ENCODE measurements at regions not wholly inside any gene's neighbourhood (a gene's known extent, or its start where the extent isn't known, plus 50 kb on each side); places are given as distances from the start of the nearest gene placed in this dataset.

- Histone ChIP-seq H3K36me3 (no peaks in the 10 kb centered on the region), H3K9me3 (ENCODE audit: severe bottlenecking) (no peaks in the 10 kb centered on the region), H3K27ac (no peak overlapping the region), H3K27me3 (ENCODE audit: insufficient read depth, low read depth, severe bottlenecking) (no peaks in the 10 kb centered on the region), H3K4me3 (ENCODE audit: low read depth, low read length) (no peak overlapping the region)
- no peak for TF ChIP-seq CTCF (IDR thresholded peaks at IDR 0.05; ENCODE audit: low read depth, low read length)
- no peak for DNase-seq
Measured at GRCh38 chr3:107045791-107046190, 331.4 kb upstream of the CCDC54 start.

GRCh38 chr3:107055181-107055942, 321.9 kb upstream of the CCDC54 start:
- TF ChIP-seq CTCF (IDR thresholded peaks at IDR 0.05; ENCODE audit: low read depth, low read length): no peak
- no peaks in the 10 kb centered on the region for H3K9me3 ChIP-seq (ENCODE audit: severe bottlenecking)
- no peak overlapping the region for H3K27ac ChIP-seq
- no peak for DNase-seq
- H3K36me3 ChIP-seq: no peaks in the 10 kb centered on the region
- H3K4me3 ChIP-seq (ENCODE audit: low read depth, low read length): no peak overlapping the region
- H3K27me3 ChIP-seq (ENCODE audit: insufficient read depth, low read depth, severe bottlenecking): no peaks in the 10 kb centered on the region

GRCh38 chr3:107061466-107061865, 315.8 kb upstream of the CCDC54 start:
- Histone ChIP-seq H3K9me3 (ENCODE audit: severe bottlenecking) (no peaks in the 10 kb centered on the region), H3K27ac (no peak overlapping the region), H3K27me3 (ENCODE audit: insufficient read depth, low read depth, severe bottlenecking) (no peaks in the 10 kb centered on the region), H3K36me3 (no peaks in the 10 kb centered on the region), H3K4me3 (ENCODE audit: low read depth, low read length) (no peak overlapping the region)
- TF ChIP-seq CTCF (IDR thresholded peaks at IDR 0.05; ENCODE audit: low read depth, low read length): no peak
- no peak for DNase-seq

- no peaks in the 10 kb centered on the region for H3K36me3 ChIP-seq
- no peak for DNase-seq
- H3K27me3 ChIP-seq (ENCODE audit: insufficient read depth, low read depth, severe bottlenecking): no peaks in the 10 kb centered on the region
- H3K9me3 ChIP-seq (ENCODE audit: severe bottlenecking): no peaks in the 10 kb centered on the region
- no peak overlapping the region for H3K27ac ChIP-seq
- no peak overlapping the region for H3K4me3 ChIP-seq (ENCODE audit: low read depth, low read length)
- TF ChIP-seq CTCF (IDR thresholded peaks at IDR 0.05; ENCODE audit: low read depth, low read length): no peak
Measured at GRCh38 chr3:107062310-107062709, 314.9 kb upstream of the CCDC54 start.

- no peak overlapping the region for H3K4me3 ChIP-seq (ENCODE audit: low read depth, low read length)
- H3K27me3 ChIP-seq (ENCODE audit: insufficient read depth, low read depth, severe bottlenecking): no peaks in the 10 kb centered on the region
- H3K36me3 ChIP-seq: no peaks in the 10 kb centered on the region
- TF ChIP-seq CTCF (IDR thresholded peaks at IDR 0.05; ENCODE audit: low read depth, low read length): no peak
- no peak for DNase-seq
- no peaks in the 10 kb centered on the region for H3K9me3 ChIP-seq (ENCODE audit: severe bottlenecking)
- H3K27ac ChIP-seq: no peak overlapping the region
Measured at GRCh38 chr3:107062787-107063186, 314.5 kb upstream of the CCDC54 start.

GRCh38 chr3:107063351-107063750, 313.9 kb upstream of the CCDC54 start:
- Histone ChIP-seq H3K27ac (no peak overlapping the region), H3K4me3 (ENCODE audit: low read depth, low read length) (no peak overlapping the region), H3K27me3 (ENCODE audit: insufficient read depth, low read depth, severe bottlenecking) (no peaks in the 10 kb centered on the region), H3K36me3 (no peaks in the 10 kb centered on the region), H3K9me3 (ENCODE audit: severe bottlenecking) (no peaks in the 10 kb centered on the region)
- TF ChIP-seq CTCF (IDR thresholded peaks at IDR 0.05; ENCODE audit: low read depth, low read length): no peak
- no peak for DNase-seq
